ENCODE measurements at regions not wholly inside any gene's neighbourhood (a gene's known extent, or its start where the extent isn't known, plus 50 kb on each side); places are given as distances from the start of the nearest gene placed in this dataset.

GRCh38 chr7:33770576-33770975 lies 134.8 kb upstream of the BMPER start:
- TF ChIP-seq CTCF (IDR thresholded peaks at IDR 0.05) (no peak), POLR2A (IDR thresholded peaks at IDR 0.05) (no peak)

Data from esophagus squamous epithelium (tissue), 4 donors.